Right renal cortex interstitium (tissue), 3 donors: ENCODE measurements at regions not wholly inside any gene's neighbourhood (a gene's known extent, or its start where the extent isn't known, plus 50 kb on each side); places are given as distances from the start of the nearest gene placed in this dataset.
"Not testable (repeated sequence)": the region's sequence is repeated elsewhere in the genome, so short reads cannot be mapped to it uniquely, and the experiment has no call there.

Source experiments
- DNase-seq, 3 donors: peaks; one replicate each; pipeline ENCODE4 v3.0.0-alpha.2; 2013; ENCODE audit warnings: low read depth in 3 of 3, low spot score in 2 of 3

GRCh38 chr18:5024741-5025140 lies 172.3 kb downstream of the AKAIN1 start:
- DNase-seq = no peak

- DNase-seq = no peak
Measured at GRCh38 chr18:5021558-5021957, 175.5 kb downstream of the AKAIN1 start.

DNA sequence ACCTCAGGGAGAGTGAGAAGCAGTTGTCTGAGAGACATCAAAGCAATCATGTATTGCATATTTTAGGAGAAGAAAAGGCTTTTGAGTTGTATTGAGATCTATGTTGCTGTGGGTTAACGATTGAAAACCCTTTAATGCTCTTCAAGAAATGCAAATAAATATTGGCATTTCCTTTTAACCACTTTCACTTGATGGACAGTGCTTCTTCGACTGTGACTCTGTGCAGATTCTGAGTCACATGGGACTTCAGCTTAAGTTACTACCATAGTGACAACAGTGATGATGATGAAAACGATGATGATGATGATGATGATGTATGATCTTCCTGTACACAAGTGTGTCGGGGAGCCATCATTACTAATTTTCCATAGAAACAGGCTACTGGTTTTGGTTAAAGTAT lies 181.8 kb downstream of the AKAIN1 start:
- DNase-seq = no peak

DNA sequence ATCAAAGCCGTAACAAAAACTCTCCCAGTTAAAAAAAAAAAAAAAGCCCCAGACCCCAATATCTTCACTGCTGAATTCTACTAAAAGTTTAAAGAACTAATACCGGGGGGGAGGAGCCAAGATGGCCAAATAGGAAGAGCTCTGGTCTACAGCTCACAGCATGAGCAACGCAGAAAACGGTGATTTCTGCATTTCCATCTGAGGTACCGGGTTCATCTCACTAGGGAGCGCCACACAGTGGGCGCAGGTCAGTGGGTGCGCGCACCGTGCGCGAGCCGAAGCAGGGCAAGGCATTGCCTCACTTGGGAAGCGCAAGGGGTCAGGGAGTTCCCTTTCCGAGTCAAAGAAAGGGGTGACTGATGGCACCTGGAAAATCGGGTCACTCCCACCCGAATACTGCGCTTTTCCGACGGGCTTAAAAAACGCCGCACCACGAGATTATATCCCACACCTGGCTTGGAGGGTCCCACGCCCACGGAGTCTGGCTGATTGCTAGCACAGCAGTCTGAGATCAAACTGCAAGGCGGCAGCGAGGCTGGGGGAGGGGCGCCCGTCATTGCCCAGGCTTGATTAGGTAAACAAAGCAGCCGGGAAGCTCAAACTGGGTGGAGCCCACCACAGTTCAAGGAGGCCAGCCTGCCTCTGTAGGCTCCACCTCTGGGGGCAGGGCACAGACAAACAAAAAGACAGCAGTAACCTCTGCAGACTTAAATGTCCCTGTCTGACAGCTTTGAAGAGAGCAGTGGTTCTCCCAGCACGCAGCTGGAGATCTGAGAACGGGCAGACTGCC lies 192.8 kb downstream of the AKAIN1 start:
- not testable (repeated sequence) for DNase-seq

DNA sequence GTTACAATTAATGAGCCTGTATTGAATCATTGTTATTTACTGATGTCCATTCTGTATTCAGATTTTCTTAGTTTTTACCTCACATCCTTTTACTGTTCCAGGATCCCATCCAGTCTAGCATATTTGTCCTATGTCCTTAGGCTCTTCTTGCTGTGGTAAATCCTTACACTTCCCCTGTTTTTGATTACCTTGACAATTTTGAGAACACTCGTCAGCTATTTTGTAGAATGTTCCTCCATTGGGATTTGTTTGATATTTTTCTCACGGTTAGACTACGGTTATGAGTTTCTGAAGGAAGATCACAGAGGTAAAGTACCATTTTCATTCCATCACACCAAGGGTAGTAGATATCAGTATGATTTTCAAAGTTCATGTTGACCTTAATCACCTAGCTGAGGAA lies 202.3 kb downstream of the AKAIN1 start:
- DNase-seq = no peak

GRCh38 chr18:4987452-4988405 lies 209.3 kb downstream of the AKAIN1 start:
- no peak for DNase-seq

DNA sequence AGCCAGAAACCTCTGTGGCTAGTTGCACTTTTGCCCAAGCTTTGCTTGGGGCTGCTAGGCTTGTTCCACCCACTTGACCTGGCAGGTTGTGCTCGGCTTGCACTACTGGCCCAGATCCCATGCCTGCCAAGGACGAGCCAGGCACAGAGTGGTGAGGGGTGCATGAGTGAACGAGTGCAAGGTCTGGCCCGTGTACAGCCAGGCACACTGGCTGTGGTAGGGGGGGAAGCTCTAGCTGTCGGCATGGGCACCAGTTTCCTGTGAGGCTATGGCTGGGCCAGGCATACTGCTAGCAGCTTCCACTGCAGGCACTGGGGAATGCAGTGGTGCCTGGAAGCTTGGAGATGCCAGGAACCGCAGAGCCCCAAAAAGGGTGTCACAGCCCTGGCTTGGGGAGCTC lies 210.4 kb downstream of the AKAIN1 start:
- no peak for DNase-seq

DNA sequence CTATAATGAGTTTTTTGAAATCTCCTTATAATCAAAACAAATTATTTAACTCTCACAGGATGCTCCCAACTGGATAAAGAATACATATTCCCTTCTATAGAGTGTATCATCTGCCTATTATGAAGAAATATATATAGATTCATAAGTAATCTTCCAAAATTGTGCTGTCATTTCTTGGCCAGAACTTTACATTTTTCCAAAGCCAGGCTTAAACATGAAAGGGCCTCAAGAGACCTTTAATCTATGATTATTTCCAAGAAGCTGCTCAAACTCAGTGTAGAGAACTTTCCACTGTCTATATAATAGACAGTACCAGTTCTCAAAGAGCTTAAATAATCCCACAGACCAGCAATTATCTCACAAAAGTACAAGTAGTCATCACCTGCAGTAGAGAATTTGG lies 211.0 kb downstream of the AKAIN1 start:
- no peak for DNase-seq

GRCh38 chr18:4961121-4961909 lies 235.7 kb downstream of the AKAIN1 start:
- DNase-seq = no peak

- no peak for DNase-seq
Measured at GRCh38 chr18:4960578-4960977, 236.5 kb downstream of the AKAIN1 start.

- no peak for DNase-seq
Measured at GRCh38 chr18:4931209-4931608, 265.8 kb downstream of the AKAIN1 start.

DNA sequence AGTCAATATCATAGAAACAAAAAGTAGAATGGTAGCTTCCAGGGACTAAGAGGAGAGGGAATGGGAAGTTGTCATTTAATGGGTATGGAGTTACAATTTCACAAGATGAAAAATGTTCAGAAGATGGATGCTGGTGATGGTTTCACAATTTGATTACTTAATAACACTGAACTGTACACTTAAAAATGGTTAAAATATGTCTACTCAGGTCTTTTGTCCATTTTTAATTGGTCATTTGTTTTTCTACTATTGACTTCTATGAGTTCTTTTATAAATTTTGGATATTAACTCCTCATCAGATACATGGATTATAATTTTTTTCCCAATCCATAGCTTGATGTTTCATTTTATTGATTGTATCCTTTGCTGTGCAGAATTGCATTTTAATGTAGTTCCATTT lies 275.5 kb downstream of the AKAIN1 start:
- DNase-seq = no peak

DNA sequence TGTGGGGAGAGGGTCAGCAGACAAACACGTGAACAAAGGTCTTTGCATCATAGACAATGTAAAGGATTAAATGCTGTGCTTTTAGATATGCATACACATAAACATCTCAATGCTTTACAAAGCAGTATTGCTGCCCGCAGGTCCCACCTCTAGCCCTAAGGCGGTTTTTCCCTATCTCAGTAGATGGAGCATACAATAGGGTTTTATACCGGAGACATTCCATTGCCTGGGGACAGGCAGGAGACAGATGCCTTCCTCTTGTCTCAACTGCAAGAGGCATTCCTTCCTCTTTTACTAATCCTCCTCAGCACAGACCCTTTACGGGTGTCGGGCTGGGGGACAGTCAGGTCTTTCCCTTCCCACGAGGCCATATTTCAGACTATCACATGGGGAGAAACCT lies 279.5 kb downstream of the AKAIN1 start:
- not testable (repeated sequence) for DNase-seq

GRCh38 chr18:4908328-4908727 lies 288.7 kb downstream of the AKAIN1 start:
- DNase-seq = no peak

GRCh38 chr18:4906856-4907255 lies 290.2 kb downstream of the AKAIN1 start:
- DNase-seq = peak in 1 of 3 donors; percentile 29

- peak in 1 of 3 donors; percentile 24 for DNase-seq
Measured at GRCh38 chr18:4888251-4889040, 308.6 kb downstream of the AKAIN1 start.

GRCh38 chr18:4878480-4878879 lies 318.6 kb downstream of the AKAIN1 start:
- no peak for DNase-seq

- DNase-seq = no peak
Measured at GRCh38 chr18:4871197-4871596, 325.9 kb downstream of the AKAIN1 start.

GRCh38 chr18:4870177-4870773 lies 326.8 kb downstream of the AKAIN1 start:
- no peak for DNase-seq

DNA sequence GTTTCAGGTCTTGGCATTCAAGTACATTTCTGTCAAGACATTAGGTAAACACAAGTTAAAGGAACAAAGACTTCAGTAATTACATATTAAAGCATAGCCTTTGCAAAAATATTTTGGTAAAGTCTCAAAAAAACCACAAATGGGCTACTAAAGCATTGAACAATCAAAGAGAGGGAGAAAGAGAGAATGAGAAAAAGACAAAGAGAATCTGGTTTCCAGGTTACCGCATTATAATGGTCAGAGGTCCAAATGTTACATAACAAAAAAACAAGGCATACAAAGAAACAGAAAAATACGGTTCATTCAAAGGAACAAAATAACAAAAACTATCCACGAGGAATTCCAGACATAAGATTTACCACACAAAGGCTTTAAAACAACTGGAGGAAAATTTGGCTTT lies 327.9 kb downstream of the AKAIN1 start:
- DNase-seq = no peak
